ENCODE measurements at regions not wholly inside any gene's neighbourhood (a gene's known extent, or its start where the extent isn't known, plus 50 kb on each side); places are given as distances from the start of the nearest gene placed in this dataset.
A peak's percentile ranks its signal among the peaks of the same experiment; 100 is the strongest.

DNA sequence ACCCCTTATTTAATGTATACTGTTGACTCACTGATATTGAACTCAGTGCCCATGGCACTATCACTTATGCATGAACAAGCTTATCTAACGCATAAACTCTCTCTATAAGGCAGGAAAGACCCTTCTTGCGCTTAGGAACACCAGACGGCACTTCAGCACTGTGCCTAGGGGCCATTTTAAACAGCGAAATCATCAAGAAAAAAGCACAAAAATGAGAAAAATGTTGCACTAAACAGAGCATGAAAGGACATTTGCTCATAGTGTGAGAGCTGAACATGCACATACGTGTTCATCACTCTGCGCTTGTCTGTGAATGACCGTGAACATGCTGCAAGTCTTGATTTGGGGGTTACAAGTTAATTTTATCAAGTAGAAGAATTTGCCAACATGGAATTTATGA lies 109.6 kb downstream of the WDR11 start:
- no peak overlapping the region for H3K27ac ChIP-seq
- no peak for DNase-seq
- in situ Hi-C loops (cut with MboI; ENCODE audit: low pct_ligation_motif_present in 1 of 4, low pct_unique_long_range_greater_than_20kb in 1 of 4, low sequenced_read_pairs in 3 of 4) (loop anchor here in 2 of 4 donors (25.0 kb wide), 1 partner anchor 652 kb away; no protein-coding TSS in a partner anchor), intact Hi-C loops (cut with DNase I; ENCODE audit: low total_unique reads) (no loop called here)
- H3K36me3 ChIP-seq = no peaks in the 10 kb centered on the region
- H3K9me3 ChIP-seq = no peaks in the 10 kb centered on the region
- no peak overlapping the region for H3K4me3 ChIP-seq
- WGBS, 2 donors (ENCODE audit: low coverage in 1 of 2) = 92 to 95% methylated on average over 5 to 7 of the region's 7 CpGs
- no peaks in the 10 kb centered on the region for H3K27me3 ChIP-seq
- TF ChIP-seq EP300 (IDR thresholded peaks at IDR 0.05; ENCODE audit: low read depth) (no peak), POLR2AphosphoS5 (IDR thresholded peaks at IDR 0.05) (no peak), POLR2A (IDR thresholded peaks at IDR 0.05) (no peak)
- TF ChIP-seq, protein P1, sequence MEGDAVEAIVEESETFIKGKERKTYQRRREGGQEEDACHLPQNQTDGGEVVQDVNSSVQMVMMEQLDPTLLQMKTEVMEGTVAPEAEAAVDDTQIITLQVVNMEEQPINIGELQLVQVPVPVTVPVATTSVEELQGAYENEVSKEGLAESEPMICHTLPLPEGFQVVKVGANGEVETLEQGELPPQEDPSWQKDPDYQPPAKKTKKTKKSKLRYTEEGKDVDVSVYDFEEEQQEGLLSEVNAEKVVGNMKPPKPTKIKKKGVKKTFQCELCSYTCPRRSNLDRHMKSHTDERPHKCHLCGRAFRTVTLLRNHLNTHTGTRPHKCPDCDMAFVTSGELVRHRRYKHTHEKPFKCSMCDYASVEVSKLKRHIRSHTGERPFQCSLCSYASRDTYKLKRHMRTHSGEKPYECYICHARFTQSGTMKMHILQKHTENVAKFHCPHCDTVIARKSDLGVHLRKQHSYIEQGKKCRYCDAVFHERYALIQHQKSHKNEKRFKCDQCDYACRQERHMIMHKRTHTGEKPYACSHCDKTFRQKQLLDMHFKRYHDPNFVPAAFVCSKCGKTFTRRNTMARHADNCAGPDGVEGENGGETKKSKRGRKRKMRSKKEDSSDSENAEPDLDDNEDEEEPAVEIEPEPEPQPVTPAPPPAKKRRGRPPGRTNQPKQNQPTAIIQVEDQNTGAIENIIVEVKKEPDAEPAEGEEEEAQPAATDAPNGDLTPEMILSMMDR (IDR thresholded peaks at IDR 0.05) = no peak
- H3K4me1 ChIP-seq = peaks cover 0 to 5% (median 0%) of the 10 kb centered on the region in 4 donors

DNA sequence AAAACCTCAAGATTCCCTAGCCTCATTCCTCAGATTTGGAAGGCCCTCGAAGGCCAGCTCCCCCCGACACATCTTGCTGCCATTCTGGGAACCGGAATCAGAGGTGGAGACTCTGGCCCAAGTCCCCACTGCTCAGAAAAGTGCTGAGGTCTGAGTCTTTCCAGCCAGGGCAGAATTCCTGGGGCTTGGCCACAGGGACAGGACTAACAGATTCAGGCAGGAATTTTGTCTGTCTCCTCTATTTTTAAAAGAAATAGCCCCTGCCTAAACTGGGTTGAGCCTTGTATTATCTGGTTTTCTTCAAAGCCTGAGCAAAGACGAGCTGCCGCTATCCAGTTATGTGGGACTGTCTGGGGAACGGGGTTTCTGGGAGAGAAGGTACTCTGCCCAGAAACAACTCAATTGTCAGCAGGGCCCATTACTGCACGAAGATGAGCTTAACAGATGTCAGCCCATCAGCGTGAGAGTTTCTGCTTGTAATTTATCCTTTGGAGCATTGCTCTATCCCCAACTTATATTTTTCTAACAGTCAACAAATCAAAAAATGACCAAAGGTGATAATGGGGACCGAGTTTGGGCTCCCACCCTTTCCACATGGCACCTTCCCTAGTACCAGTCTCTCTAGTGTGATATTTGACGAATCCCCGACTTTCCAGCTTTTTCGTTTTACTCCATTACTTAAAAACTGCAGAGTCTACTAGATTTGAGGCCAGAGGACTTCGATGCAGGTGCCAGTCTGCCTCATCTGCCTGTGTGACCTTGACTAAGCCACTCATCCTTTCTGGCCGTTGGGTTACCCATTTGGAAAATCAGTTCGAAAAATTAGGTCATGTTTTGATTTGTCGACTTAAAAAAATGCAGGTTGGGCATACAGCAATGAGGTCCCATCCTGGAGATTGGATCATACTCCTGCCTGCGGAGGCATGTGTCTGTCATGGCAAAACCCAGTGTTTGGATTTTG lies 110.9 kb downstream of the WDR11 start:
- in situ Hi-C loops (cut with MboI; ENCODE audit: low pct_ligation_motif_present in 1 of 4, low pct_unique_long_range_greater_than_20kb in 1 of 4, low sequenced_read_pairs in 3 of 4) (loop anchor here in 2 of 4 donors (25.0 kb wide), 1 partner anchor 650 kb away; no protein-coding TSS in a partner anchor), intact Hi-C loops (cut with DNase I; ENCODE audit: low total_unique reads) (no loop called here)
- no peak for DNase-seq
- peak overlapping the region in 1 of 4 donors; percentile 30 for H3K27ac ChIP-seq
- 79 to 80% methylated on average over 9 to 17 of the region's 17 CpGs for WGBS, 2 donors (ENCODE audit: low coverage in 1 of 2)
- no peak overlapping the region for H3K4me3 ChIP-seq
- no peaks in the 10 kb centered on the region for H3K9me3 ChIP-seq
- H3K27me3 ChIP-seq = no peaks in the 10 kb centered on the region
- no peaks in the 10 kb centered on the region for H3K36me3 ChIP-seq
- peaks cover 0 to 5% (median 0%) of the 10 kb centered on the region in 4 donors for H3K4me1 ChIP-seq
- TF ChIP-seq POLR2A (IDR thresholded peaks at IDR 0.05) = no peak
- TF ChIP-seq, protein P1 (IDR thresholded peaks at IDR 0.05) = no peak
- TF ChIP-seq POLR2AphosphoS5 (IDR thresholded peaks at IDR 0.05) = no peak
- TF ChIP-seq EP300 (IDR thresholded peaks at IDR 0.05; ENCODE audit: low read depth) = no peak

DNA sequence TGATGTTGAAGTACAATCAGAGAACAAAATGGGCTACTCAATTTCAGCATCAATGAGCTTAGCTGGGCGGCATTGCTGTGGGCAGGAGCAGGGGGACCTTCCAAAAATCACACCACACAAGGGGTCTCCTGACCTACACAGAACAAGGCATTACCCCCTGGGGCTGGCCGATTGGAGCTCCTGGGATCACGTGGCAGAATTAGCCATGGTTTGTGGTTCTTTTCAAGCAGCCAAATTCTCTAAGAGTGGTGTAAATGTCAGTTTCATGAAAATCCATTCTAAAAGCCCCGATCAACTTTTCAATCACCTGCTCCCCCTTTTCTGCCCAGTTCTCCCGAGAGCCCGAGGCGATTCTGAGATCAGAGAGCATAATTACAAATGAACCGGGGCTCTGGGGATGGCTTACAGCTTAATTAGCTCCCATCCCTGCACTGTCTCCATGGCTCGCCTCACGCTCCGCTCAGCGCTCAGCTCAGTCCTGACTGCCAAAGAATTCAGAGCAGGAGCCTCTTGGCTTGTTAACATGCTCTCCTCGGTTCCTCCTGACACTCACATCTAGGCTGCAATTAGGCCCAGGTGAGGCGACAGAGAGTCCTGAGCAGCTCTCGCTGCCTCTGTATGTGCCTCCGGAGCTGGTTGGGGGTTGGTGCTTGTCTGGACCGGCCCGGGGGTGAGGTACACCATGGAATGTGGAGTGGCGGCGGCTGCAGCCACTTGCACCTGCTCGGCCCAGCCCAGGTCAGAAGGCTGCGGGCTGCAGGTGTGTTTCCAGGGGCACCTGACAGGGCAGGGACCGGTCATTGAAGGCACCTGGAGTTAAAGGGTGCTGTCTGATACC lies 111.8 kb downstream of the WDR11 start:
- in situ Hi-C loops (cut with MboI; ENCODE audit: low pct_ligation_motif_present in 1 of 4, low pct_unique_long_range_greater_than_20kb in 1 of 4, low sequenced_read_pairs in 3 of 4) = loop anchor here in 2 of 4 donors (25.0 kb wide), 1 partner anchor 649 kb away; no protein-coding TSS in a partner anchor
- H3K27ac ChIP-seq = no peak overlapping the region
- peak; percentile 11 for DNase-seq
- no peak overlapping the region for H3K4me3 ChIP-seq
- peaks cover 0 to 5% (median 0%) of the 10 kb centered on the region in 4 donors for H3K4me1 ChIP-seq
- intact Hi-C loops (cut with DNase I; ENCODE audit: low total_unique reads) = no loop called here
- no peaks in the 10 kb centered on the region for H3K27me3 ChIP-seq
- no peaks in the 10 kb centered on the region for H3K36me3 ChIP-seq
- no peaks in the 10 kb centered on the region for H3K9me3 ChIP-seq
- no peak for TF ChIP-seq EP300 (IDR thresholded peaks at IDR 0.05; ENCODE audit: low read depth)
- TF ChIP-seq, protein P1 (IDR thresholded peaks at IDR 0.05) = no peak
- no peak for TF ChIP-seq POLR2A (IDR thresholded peaks at IDR 0.05)
- TF ChIP-seq POLR2AphosphoS5 (IDR thresholded peaks at IDR 0.05) = no peak
- 51 to 60% methylated on average over 2 to 22 of the region's 23 CpGs for WGBS, 2 donors (ENCODE audit: low coverage in 1 of 2)
